ENCODE measurements at regions not wholly inside any gene's neighbourhood (a gene's known extent, or its start where the extent isn't known, plus 50 kb on each side); places are given as distances from the start of the nearest gene placed in this dataset.
A peak's percentile ranks its signal among the peaks of the same experiment; 100 is the strongest.

- TF ChIP-seq CTCF (IDR thresholded peaks at IDR 0.05; ENCODE audit: low read depth, low read length) (no peak), MAX (IDR thresholded peaks at IDR 0.05; ENCODE audit: low read depth, low read length) (peak; percentile 83), POLR2A (IDR thresholded peaks at IDR 0.05; ENCODE audit: extremely low read depth, insufficient read length) (no peak), MYC (IDR thresholded peaks at IDR 0.05; ENCODE audit: low read depth, low read length) (no peak)
These were observed 117.0 kb downstream of the ERMARD start for GRCh38 chr6:169868458-169868857.
